NT2/D1 (cell line): ENCODE measurements at regions not wholly inside any gene's neighbourhood (a gene's known extent, or its start where the extent isn't known, plus 50 kb on each side); places are given as distances from the start of the nearest gene placed in this dataset.

ENCODE experiments used
- SUZ12 ChIP-seq: IDR thresholded peaks from 2 replicates; pipeline ENCODE4 v1.6.1; 2011; ENCODE audit not compliant: insufficient read length, insufficient read depth; ENCODE audit errors: extremely low read depth
- YY1 ChIP-seq: IDR thresholded peaks from 2 replicates; pipeline ENCODE4 v1.6.1; 2011; ENCODE audit not compliant: insufficient read length, insufficient read depth
- ZNF274 ChIP-seq: IDR thresholded peaks from 2 replicates; pipeline ENCODE4 v1.6.1; 2011; ENCODE audit warnings: mild to moderate bottlenecking, low read depth, low read length

GRCh38 chrX:46208225-46208854 lies 336.9 kb downstream of the ZNF674 start:
- TF ChIP-seq ZNF274, result no peak
- no peak for TF ChIP-seq YY1
- TF ChIP-seq SUZ12, result no peak
